ENCODE measurements at regions not wholly inside any gene's neighbourhood (a gene's known extent, or its start where the extent isn't known, plus 50 kb on each side); places are given as distances from the start of the nearest gene placed in this dataset.
A peak's percentile ranks its signal among the peaks of the same experiment; 100 is the strongest.

DNA sequence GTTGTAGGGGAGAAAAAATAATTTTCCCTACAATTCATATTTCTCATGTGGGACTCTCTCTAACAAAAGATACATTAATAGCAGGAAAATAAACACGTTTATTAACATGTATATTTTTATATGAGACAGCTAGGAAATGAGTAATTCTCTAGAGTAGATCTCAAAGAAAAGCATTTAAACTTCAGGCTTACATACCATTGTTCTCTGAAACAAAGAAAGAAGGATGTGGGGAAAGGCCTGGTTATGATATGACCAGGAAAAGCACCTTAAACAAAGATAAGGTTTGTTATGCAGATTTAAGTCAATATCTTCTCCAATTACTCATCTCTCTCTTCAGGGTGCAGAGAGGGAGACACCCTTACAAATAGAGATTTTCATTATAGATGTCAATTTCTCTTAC is 131.3 kb downstream of the SLC7A11 start:
- H3K4me1 ChIP-seq (ENCODE audit: insufficient read depth), result peaks cover 29% of the 10 kb centered on the region

DNA sequence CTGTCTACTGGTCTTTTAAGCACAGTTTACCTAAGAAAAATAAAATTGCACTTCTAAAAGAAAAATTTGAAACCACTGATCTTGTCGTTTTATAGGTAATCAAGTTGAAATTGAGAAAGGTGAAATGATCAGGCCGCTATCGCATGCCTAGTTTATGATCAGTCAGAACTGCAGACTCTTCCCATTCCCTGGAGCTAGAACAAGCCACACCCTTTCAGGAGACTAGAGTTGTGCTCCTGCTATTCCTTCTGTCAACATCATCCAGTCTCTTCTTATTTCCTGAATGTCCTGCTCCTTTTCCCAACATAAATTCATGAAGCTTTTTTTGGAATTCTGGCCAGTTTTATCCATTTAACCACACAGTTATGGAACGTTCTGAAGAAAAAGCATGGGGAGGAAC is 135.1 kb downstream of the SLC7A11 start:
- H3K4me3 ChIP-seq, result no peak overlapping the region
- H3K9ac ChIP-seq, result no peak overlapping the region
- H3K9me3 ChIP-seq (ENCODE audit: low read depth), result no peaks in the 10 kb centered on the region
- no peak overlapping the region for H3K27ac ChIP-seq
- H3K27me3 ChIP-seq (replicated peaks; ENCODE audit: insufficient read depth), result no peaks in the 10 kb centered on the region
- in situ Hi-C loops (cut with MboI), result no loop called here
- WGBS, 2 experiments (ENCODE audit: low coverage in 1 of 2, low lambda C conversion rate in 2 of 2, missing lambda C conversion rate in 2 of 2), result 81 to 83% methylated on average over 4 of the region's 4 CpGs
- H3K9me2 ChIP-seq (ENCODE audit: insufficient read depth), result no peaks in the 10 kb centered on the region
- no peaks in the 10 kb centered on the region for H3K79me2 ChIP-seq (ENCODE audit: insufficient read depth)
- H2AFZ ChIP-seq, result no peak overlapping the region
- peaks cover 16% of the 10 kb centered on the region for H3K4me1 ChIP-seq (ENCODE audit: insufficient read depth)
- H4K20me1 ChIP-seq (ENCODE audit: insufficient read depth), result no peaks in the 10 kb centered on the region
- no peak for TF ChIP-seq EZH2phosphoT487 (IDR thresholded peaks at IDR 0.05; ENCODE audit: insufficient read depth, low read depth)
- H3F3A ChIP-seq (ENCODE audit: insufficient read depth), result peaks cover 15% of the 10 kb centered on the region; the same call in 1 of the 2 replicates
- H3K36me3 ChIP-seq (ENCODE audit: low read depth), result no peaks in the 10 kb centered on the region
- H3K4me2 ChIP-seq (ENCODE audit: unreplicated experiment), result no peak overlapping the region
- no peak for DNase-seq

More for the DNA sequence above, 131.3 kb downstream of the SLC7A11 start:
- Histone ChIP-seq H3K27ac (peak overlapping the region; percentile 70), H3K9me2 (ENCODE audit: insufficient read depth) (no peaks in the 10 kb centered on the region), H3K4me3 (no peak overlapping the region), H3K4me2 (ENCODE audit: unreplicated experiment) (no peak overlapping the region), H3K9ac (0 out of 2 replicates have a peak overlapping the region, but pooled peaks have one; percentile 18), H3F3A (ENCODE audit: insufficient read depth) (peaks cover 18% of the 10 kb centered on the region; the same call in 1 of the 2 replicates), H3K9me3 (ENCODE audit: low read depth) (no peaks in the 10 kb centered on the region), H3K36me3 (ENCODE audit: low read depth) (no peaks in the 10 kb centered on the region), H4K20me1 (ENCODE audit: insufficient read depth) (no peaks in the 10 kb centered on the region), H2AFZ (no peak overlapping the region), H3K27me3 (replicated peaks; ENCODE audit: insufficient read depth) (no peaks in the 10 kb centered on the region), H3K79me2 (ENCODE audit: insufficient read depth) (no peaks in the 10 kb centered on the region)
- WGBS, 2 experiments (ENCODE audit: low coverage in 1 of 2, low lambda C conversion rate in 2 of 2, missing lambda C conversion rate in 2 of 2), result 33 to 45% methylated on average over 1 of the region's 1 CpG
- in situ Hi-C loops (cut with MboI), result no loop called here
- TF ChIP-seq EZH2 (IDR thresholded peaks at IDR 0.05; ENCODE audit: insufficient read depth, poor library complexity, severe bottlenecking), result no peak
- TF ChIP-seq EZH2phosphoT487 (IDR thresholded peaks at IDR 0.05; ENCODE audit: insufficient read depth, low read depth), result no peak
- DNase-seq, result peak; percentile 5

DNA sequence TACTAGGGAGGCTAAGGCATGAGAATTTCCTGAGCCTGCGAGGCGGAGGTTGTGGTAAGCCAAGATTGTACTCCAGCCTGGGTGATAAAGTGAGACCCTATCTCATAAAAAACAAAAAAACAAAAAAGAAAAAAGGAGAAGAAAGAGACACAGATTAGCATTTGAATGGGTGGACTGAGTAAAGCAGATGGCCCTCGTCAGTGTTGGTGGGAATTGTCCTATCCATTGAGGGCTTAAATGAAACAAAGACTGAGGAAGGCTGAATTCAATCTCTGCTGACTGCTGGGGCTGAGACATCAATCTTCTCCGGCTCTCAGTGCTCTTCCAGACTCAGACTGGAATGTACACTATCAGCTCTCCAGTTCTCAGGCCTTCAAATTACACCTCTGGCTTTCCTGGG is 136.8 kb downstream of the SLC7A11 start:
- no peak overlapping the region for H2AFZ ChIP-seq
- H3K4me1 ChIP-seq (ENCODE audit: insufficient read depth), result no peaks in the 10 kb centered on the region
- H3K27ac ChIP-seq, result no peak overlapping the region
- no peak overlapping the region for H3K4me3 ChIP-seq
- TF ChIP-seq EZH2phosphoT487 (IDR thresholded peaks at IDR 0.05; ENCODE audit: insufficient read depth, low read depth) (no peak), EZH2 (IDR thresholded peaks at IDR 0.05; ENCODE audit: insufficient read depth, poor library complexity, severe bottlenecking) (no peak)
- H3K79me2 ChIP-seq (ENCODE audit: insufficient read depth), result no peaks in the 10 kb centered on the region
- DNase-seq, result no peak
- H3K4me2 ChIP-seq (ENCODE audit: unreplicated experiment), result no peak overlapping the region
- H3K9me3 ChIP-seq (ENCODE audit: low read depth), result no peaks in the 10 kb centered on the region
- no peaks in the 10 kb centered on the region for H3F3A ChIP-seq (ENCODE audit: insufficient read depth)
- H3K27me3 ChIP-seq (replicated peaks; ENCODE audit: insufficient read depth), result no peaks in the 10 kb centered on the region
- no peaks in the 10 kb centered on the region for H4K20me1 ChIP-seq (ENCODE audit: insufficient read depth)
- H3K9me2 ChIP-seq (ENCODE audit: insufficient read depth), result no peaks in the 10 kb centered on the region
- no peaks in the 10 kb centered on the region for H3K36me3 ChIP-seq (ENCODE audit: low read depth)
- no peak overlapping the region for H3K9ac ChIP-seq
- in situ Hi-C loops (cut with MboI), result no loop called here
- WGBS, 2 experiments (ENCODE audit: low coverage in 1 of 2, low lambda C conversion rate in 2 of 2, missing lambda C conversion rate in 2 of 2), result 87 to 93% methylated on average over 4 of the region's 4 CpGs

DNA sequence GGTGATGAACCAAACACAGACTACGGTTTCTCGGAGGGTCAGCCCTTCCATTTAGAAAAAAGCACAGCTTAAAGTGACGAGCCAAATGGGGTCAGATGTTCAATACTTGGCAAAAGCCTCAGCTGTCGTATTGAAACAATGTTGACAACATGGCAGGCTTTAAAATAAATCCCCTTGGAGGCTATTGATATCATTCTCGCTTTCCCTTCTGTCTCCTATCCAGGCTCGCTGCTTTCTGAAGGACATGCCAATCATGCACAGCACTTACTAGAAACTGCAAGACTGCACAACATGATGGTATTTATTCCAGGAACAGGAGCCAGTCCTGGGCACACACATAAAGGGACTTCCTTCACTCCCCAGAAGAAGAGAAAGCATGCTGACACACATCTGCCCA is 137.9 kb downstream of the SLC7A11 start:
- Histone ChIP-seq H2AFZ (no peak overlapping the region), H3K9me3 (ENCODE audit: low read depth) (no peaks in the 10 kb centered on the region), H3K27me3 (replicated peaks; ENCODE audit: insufficient read depth) (no peaks in the 10 kb centered on the region), H3K36me3 (ENCODE audit: low read depth) (no peaks in the 10 kb centered on the region), H3K4me2 (ENCODE audit: unreplicated experiment) (no peak overlapping the region), H3K27ac (no peak overlapping the region), H4K20me1 (ENCODE audit: insufficient read depth) (no peaks in the 10 kb centered on the region), H3K79me2 (ENCODE audit: insufficient read depth) (no peaks in the 10 kb centered on the region), H3K4me3 (no peak overlapping the region), H3K9me2 (ENCODE audit: insufficient read depth) (no peaks in the 10 kb centered on the region), H3K4me1 (ENCODE audit: insufficient read depth) (no peaks in the 10 kb centered on the region), H3K9ac (no peak overlapping the region), H3F3A (ENCODE audit: insufficient read depth) (no peaks in the 10 kb centered on the region)
- DNase-seq, result no peak
- in situ Hi-C loops (cut with MboI), result no loop called here
- WGBS, 2 experiments (ENCODE audit: low coverage in 1 of 2, low lambda C conversion rate in 2 of 2, missing lambda C conversion rate in 2 of 2), result 77 to 81% methylated on average over 6 of the region's 6 CpGs
- TF ChIP-seq EZH2 (IDR thresholded peaks at IDR 0.05; ENCODE audit: insufficient read depth, poor library complexity, severe bottlenecking) (no peak), EZH2phosphoT487 (IDR thresholded peaks at IDR 0.05; ENCODE audit: insufficient read depth, low read depth) (no peak)

Data from GM23248 (cell line).